ENCODE measurements at regions not wholly inside any gene's neighbourhood (a gene's known extent, or its start where the extent isn't known, plus 50 kb on each side); places are given as distances from the start of the nearest gene placed in this dataset.

DNA sequence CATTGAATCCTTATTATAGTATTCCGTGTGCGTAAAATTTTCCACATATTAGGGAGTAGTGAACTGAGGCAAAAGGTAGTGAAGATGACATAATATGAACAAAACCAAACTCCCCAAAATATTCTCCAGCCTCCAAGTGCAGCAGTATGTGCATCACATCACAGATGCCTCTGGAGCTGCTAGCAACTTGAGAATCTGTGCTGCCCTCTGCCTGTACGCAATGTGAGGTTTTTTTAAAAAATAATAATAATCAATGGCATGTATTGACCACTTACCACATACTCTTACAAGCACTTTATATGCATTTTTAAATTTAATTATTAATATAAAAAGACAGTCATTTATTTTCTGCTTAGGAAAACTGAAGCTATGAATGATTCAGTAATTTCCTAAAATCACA is 583.0 kb upstream of the SPRY2 start:
- H3K9me3 Mint-ChIP-seq = no peaks in the 10 kb centered on the region
- POLR2A ChIA-PET = no interaction called here

DNA sequence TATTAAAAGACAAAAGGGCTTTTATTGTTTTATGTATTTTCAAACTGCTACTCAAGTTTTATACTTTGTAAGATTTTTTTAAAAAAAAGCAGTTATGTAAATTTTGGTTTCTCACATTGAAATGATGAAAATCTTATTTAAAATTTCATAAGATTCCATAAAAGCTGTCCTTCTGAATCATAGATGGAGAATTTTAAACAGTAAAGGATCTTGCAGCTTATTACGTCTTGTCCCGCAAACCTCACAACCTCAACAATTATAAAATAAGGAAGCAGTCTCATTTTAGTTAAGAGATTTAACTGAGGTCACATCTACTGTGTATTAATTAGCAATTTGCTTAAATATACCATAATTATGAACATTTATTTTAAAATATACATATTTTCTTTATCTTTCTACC is 581.0 kb upstream of the SPRY2 start:
- intact Hi-C loops (cut with micrococcal nuclease) = no loop called here
- ATAC-seq (ENCODE audit: low read depth) (no peak), DNase-seq (no peak)
- no peaks in the 10 kb centered on the region for H3K27me3 Mint-ChIP-seq
- no peaks in the 10 kb centered on the region for H3K4me1 Mint-ChIP-seq
- no peaks in the 10 kb centered on the region for H3K36me3 Mint-ChIP-seq (ENCODE audit: low read depth)
- H3K4me3 Mint-ChIP-seq = no peak overlapping the region
- ChIA-PET POLR2A (no interaction called here), CTCF (no interaction called here)
- TF ChIP-seq, protein P1, sequence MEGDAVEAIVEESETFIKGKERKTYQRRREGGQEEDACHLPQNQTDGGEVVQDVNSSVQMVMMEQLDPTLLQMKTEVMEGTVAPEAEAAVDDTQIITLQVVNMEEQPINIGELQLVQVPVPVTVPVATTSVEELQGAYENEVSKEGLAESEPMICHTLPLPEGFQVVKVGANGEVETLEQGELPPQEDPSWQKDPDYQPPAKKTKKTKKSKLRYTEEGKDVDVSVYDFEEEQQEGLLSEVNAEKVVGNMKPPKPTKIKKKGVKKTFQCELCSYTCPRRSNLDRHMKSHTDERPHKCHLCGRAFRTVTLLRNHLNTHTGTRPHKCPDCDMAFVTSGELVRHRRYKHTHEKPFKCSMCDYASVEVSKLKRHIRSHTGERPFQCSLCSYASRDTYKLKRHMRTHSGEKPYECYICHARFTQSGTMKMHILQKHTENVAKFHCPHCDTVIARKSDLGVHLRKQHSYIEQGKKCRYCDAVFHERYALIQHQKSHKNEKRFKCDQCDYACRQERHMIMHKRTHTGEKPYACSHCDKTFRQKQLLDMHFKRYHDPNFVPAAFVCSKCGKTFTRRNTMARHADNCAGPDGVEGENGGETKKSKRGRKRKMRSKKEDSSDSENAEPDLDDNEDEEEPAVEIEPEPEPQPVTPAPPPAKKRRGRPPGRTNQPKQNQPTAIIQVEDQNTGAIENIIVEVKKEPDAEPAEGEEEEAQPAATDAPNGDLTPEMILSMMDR (IDR thresholded peaks at IDR 0.05) = no peak
- no peak overlapping the region for H3K27ac Mint-ChIP-seq
- no peaks in the 10 kb centered on the region for H3K9me3 Mint-ChIP-seq

More for the DNA sequence above, 583.0 kb upstream of the SPRY2 start:
- CTCF ChIA-PET = no interaction called here
- no peak overlapping the region for H3K27ac Mint-ChIP-seq
- intact Hi-C loops (cut with micrococcal nuclease) = no loop called here
- H3K27me3 Mint-ChIP-seq = no peaks in the 10 kb centered on the region
- no peaks in the 10 kb centered on the region for H3K36me3 Mint-ChIP-seq (ENCODE audit: low read depth)
- H3K4me1 Mint-ChIP-seq = no peaks in the 10 kb centered on the region
- ATAC-seq (ENCODE audit: low read depth) = no peak
- TF ChIP-seq, protein P1 (IDR thresholded peaks at IDR 0.05) = no peak
- H3K4me3 Mint-ChIP-seq = no peak overlapping the region
- no peak for DNase-seq

DNA sequence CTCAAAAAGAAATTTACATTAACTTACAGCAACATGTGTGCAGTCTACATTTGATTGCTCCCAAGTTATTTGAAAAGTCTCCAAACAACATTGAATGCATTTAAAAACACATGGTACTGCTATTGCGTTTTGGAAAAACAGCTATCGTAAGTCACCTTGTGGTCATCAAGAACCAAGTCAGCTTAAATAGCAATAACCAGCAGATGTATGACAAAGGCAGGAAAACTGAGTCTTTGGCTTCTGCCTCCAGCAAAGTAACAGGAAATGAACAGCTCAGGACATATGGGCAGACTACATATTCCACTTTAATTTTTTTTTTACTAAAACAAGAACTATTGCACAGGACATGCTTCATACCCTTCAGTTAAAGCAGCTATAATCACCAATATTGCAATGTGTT is 580.6 kb upstream of the SPRY2 start:
- TF ChIP-seq, protein P1 (IDR thresholded peaks at IDR 0.05) = no peak
- no peaks in the 10 kb centered on the region for H3K9me3 Mint-ChIP-seq
- no peaks in the 10 kb centered on the region for H3K27me3 Mint-ChIP-seq
- H3K4me3 Mint-ChIP-seq = no peak overlapping the region
- H3K36me3 Mint-ChIP-seq (ENCODE audit: low read depth) = no peaks in the 10 kb centered on the region
- no peak overlapping the region for H3K27ac Mint-ChIP-seq
- POLR2A ChIA-PET = no interaction called here
- CTCF ChIA-PET = no interaction called here
- intact Hi-C loops (cut with micrococcal nuclease) = no loop called here
- DNase-seq = no peak
- no peaks in the 10 kb centered on the region for H3K4me1 Mint-ChIP-seq
- ATAC-seq (ENCODE audit: low read depth) = no peak

DNA sequence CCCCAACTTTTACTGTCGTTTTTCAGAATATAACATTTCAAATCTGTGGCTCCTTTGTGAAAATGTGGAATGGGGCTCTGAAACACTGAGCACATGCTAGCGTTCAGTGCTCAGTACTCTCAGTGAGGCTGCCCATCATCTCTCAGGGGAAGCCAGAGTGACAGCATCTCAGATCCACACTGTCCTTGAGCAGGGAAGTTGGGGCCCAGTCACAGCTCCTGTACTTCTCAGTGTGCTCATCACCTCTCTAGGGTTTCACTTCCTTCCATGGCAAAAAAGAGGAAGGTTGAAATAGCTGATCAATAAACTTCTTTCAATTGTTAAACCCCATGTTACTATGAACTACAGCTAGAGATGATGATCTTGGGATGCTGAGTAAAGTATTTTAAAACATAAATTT is 565.9 kb upstream of the SPRY2 start:
- Mint-ChIP-seq H3K36me3 (ENCODE audit: low read depth) (no peaks in the 10 kb centered on the region), H3K4me1 (no peaks in the 10 kb centered on the region), H3K9me3 (peaks cover 7% of the 10 kb centered on the region), H3K27ac (no peak overlapping the region), H3K27me3 (no peaks in the 10 kb centered on the region), H3K4me3 (no peak overlapping the region)
- CTCF ChIA-PET = no interaction called here
- POLR2A ChIA-PET = no interaction called here
- ATAC-seq (ENCODE audit: low read depth) (no peak), DNase-seq (no peak)
- intact Hi-C loops (cut with micrococcal nuclease) = no loop called here
- TF ChIP-seq, protein P1 (IDR thresholded peaks at IDR 0.05) = no peak

DNA sequence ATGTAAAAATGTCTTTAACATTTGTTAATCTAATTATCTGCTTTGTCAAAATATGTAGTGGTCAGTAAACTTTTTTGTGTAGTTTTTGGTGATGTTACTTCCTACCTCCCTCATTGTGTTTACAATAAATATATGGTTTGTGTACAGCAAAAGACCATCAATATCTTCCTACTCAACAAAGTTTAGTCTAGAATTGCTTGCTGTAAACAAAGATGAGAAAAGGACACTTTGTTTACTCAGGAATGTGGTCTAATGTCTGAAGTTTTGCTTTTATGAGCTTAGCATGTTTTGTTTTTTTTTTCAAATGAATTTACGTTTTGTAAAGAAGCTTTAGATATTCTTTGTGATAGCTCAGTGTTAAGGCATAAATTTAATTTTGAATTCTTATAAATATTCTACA is 563.5 kb upstream of the SPRY2 start:
- ATAC-seq (ENCODE audit: low read depth) = no peak
- H3K27me3 Mint-ChIP-seq = no peaks in the 10 kb centered on the region
- H3K36me3 Mint-ChIP-seq (ENCODE audit: low read depth) = no peaks in the 10 kb centered on the region
- ChIA-PET CTCF (no interaction called here), POLR2A (no interaction called here)
- H3K9me3 Mint-ChIP-seq = peaks cover 3% of the 10 kb centered on the region
- intact Hi-C loops (cut with micrococcal nuclease) = no loop called here
- TF ChIP-seq, protein P1 (IDR thresholded peaks at IDR 0.05) = no peak
- no peak for DNase-seq
- no peak overlapping the region for H3K27ac Mint-ChIP-seq
- no peaks in the 10 kb centered on the region for H3K4me1 Mint-ChIP-seq
- no peak overlapping the region for H3K4me3 Mint-ChIP-seq
